Right ventricle myocardium superior (tissue), 1 donor: ENCODE measurements at regions not wholly inside any gene's neighbourhood (a gene's known extent, or its start where the extent isn't known, plus 50 kb on each side); places are given as distances from the start of the nearest gene placed in this dataset.

Experiments used
- ATAC-seq: fragments of 200-7000 bp; cut with Tn5 transposase; one replicate; pipeline ENCODE4 v1.9.1; 2020; ENCODE audit warnings: mild to moderate bottlenecking; ENCODE audit not compliant: poor library complexity
- DNase-seq: peaks from one replicate; pipeline ENCODE4 v3.0.0-alpha.2; 2020
- intact Hi-C: fragments of 100-400 bp; cut with DNase I; formaldehyde crosslinking; loops from one replicate; pipeline ENCODE4 v1.11.2; 2022
- donor health status: DM: no; HTN: yes; CAD: no; lungs with severe emphysema.

DNA sequence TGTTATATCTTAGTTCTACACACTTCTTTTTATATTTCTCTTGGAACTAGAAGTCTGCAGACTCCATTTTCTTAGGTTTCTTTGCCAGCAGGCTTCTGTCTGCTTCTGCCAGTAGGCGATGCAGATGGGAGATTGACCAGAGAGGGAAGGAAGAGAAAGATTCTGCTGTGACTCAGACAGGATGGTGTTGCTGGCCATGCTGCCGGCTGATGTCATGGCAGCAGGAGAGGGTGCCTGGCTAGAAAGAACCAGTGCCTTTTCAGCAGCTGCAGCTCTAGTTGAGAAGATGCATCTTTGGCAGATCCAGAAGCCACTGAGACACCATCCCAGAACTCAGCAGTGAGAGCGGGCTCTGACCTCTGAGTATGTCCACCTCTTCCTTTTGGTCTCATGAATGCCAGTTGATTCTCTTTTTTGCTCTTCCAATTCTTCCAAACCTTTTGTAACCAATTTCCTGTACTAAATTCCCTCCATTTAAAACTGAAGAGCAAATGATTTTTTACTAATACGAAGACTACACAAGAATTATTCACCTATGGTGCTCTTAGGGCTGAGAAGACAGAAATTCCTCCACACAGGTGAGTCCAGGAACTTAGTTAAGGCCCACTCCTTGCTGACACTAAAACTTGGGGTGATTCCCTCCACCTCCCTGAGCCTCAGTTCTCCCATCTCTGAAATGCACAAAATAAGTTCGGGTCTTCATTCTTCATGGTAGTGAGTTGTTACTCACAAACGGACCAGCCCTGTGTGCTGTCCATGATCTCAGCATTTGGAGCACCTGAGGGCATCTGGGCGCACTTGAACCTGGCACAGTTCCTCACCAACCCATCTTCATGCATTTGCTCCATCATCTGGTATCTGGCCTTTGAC is 200.7 kb downstream of the MYCN start:
- ATAC-seq (no peak), DNase-seq (no peak)
- intact Hi-C loops: no loop called here

GRCh38 chr2:16139663-16140615 is 199.6 kb downstream of the MYCN start:
- intact Hi-C loops: no loop called here
- DNase-seq: no peak
- no peak for ATAC-seq

DNA sequence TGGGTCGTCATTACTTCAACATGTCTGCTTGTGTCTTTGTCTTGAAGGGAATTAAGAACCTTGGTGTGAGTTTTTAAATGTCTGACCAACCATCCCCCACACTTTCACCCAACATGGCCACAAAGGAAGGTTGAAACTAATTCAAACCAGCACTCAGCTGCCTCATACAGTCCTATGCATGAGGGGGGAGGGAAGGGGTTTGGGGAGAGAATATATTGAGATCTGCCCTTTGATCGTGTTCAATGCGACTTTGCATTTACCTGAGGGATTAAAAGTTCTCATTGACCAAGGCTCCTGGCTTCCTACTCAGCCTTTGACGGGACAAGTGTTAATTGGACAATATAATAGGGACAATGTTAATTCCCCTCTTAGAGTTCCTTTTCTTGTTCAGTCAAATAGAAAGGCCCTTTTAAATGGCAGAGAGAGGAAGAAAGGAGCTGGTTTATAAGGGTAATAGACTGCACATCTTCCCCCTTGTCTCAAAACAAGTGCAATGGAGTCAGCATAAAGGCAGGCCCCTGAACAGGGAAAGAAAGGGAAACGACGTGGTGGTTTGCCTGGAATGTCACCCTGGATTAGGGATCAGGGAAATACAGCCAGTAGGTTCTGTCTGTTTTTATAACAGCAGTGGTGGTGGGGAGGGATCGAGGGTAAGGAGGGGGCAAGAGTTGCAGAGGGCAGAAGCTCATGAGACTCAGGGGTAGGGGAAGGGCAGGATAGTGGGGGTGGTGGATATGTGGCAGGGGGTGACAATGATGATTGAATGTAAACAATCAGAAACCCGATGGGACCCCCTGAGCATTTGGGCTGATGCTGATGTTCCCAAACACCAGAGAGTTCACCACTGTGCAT is 198.7 kb downstream of the MYCN start:
- DNase-seq (no peak), ATAC-seq (no peak)
- intact Hi-C loops: no loop called here

DNA sequence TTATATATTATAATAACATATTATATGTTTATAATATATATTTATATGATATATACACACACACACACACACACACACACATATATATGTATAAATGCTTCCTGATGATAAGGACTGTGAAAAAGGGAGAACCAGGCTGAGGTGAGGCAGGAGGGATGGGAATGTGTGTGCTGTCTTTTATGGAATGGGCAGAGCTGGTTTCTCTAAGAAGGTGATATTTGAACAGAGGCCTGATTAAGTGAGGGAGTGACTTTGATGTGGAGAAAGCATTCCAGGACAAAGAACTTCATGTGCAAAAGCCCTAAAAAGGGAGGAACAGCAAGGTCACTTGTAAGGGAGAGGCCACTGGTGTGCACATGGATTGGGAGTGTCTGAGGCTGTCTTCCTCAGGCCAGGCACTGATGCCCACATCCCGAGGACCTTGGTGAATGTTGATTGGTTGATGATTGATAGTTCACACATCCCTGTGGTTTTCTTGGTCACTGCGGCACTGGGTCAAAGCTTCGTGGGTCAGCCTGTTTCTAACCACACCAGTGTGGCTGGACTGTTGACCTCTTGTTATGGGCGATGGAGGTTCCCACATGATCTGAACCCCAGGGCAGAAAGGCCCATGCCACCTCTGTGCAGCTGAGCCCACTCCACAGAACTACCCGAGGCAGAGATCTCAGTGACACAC is 196.9 kb downstream of the MYCN start:
- no peak for DNase-seq
- intact Hi-C loops: no loop called here
- no peak for ATAC-seq

GRCh38 chr2:16136461-16137035 is 196.2 kb downstream of the MYCN start:
- intact Hi-C loops: no loop called here
- DNase-seq (no peak), ATAC-seq (no peak)

DNA sequence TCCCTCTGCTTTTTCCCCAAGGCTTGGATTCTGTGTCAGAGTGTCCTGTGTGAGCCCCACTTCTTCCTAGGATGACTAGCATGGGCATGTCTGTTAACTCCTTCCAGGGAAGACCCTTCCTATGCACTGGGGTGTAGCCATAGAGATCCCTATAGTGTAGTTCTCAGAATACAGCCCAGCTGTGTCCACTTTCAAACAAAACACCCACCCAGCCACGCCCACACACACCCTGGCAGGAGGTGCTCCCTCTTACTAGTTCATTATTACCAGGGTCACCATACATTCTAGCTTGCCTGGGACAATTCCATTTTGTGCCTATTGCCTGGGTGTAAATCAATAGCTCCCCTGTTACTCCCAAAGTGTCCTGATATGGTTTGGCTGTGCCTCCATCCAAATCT is 195.6 kb downstream of the MYCN start:
- DNase-seq (no peak), ATAC-seq (no peak)
- intact Hi-C loops: no loop called here

- DNase-seq: no peak
- intact Hi-C loops: no loop called here
- no peak for ATAC-seq
These were observed 195.0 kb downstream of the MYCN start for GRCh38 chr2:16135196-16135912.

DNA sequence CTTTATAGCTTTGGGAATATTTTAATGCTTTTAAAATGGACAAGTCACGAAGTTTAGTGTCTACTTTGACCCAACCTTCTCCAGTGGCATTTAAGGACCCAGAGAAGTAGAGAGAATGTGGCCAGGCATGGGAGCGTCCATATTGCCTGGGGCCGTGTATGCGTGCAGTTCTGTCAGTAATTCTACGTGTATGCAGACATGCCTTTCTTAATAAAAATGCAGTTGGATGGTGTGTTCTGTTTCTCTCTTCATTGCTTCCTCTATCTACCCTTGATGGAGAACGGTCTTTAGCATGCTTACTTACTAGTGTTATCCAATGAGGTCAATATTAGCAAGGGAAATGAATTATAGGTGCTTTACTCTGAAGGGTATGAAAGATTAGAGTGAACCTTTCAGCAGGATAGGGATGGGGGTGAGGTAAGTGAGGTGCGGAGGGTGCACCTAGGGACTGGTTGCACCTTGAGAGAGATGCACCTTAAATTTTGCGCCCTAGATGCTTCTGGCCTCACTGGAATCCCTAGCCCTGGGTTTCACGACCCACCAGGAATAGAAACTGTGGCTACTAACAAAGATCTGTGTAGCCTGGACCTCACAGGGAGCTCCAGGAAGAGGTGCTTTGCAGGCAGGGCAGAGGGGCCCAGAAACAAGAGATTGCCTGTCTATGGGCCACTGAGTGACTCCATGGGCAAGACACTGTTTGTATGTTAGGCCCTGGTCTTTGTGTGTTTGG is 194.3 kb downstream of the MYCN start:
- intact Hi-C loops: no loop called here
- ATAC-seq (no peak), DNase-seq (no peak)

- intact Hi-C loops: no loop called here
- DNase-seq (no peak), ATAC-seq (no peak)
These were observed 190.6 kb downstream of the MYCN start for GRCh38 chr2:16130906-16131400.

DNA sequence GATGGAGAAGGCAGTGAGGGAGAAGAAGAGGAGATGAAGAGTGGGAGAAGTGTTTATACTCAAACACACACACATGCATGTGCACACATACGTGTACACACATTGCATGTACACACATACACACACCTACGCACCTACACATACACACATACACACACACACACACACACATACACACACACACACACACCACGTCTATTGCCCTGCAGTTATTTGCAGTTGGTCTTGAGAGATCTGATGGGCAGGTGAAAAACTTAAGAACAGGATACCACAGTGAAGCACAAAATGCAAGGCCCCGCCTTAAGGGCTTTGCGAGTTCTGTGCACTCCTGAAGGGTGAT is 190.2 kb downstream of the MYCN start:
- ATAC-seq (no peak), DNase-seq (no peak)
- intact Hi-C loops: no loop called here

- DNase-seq (no peak), ATAC-seq (no peak)
- intact Hi-C loops: no loop called here
These were observed 189.6 kb downstream of the MYCN start for GRCh38 chr2:16129716-16130540.

DNA sequence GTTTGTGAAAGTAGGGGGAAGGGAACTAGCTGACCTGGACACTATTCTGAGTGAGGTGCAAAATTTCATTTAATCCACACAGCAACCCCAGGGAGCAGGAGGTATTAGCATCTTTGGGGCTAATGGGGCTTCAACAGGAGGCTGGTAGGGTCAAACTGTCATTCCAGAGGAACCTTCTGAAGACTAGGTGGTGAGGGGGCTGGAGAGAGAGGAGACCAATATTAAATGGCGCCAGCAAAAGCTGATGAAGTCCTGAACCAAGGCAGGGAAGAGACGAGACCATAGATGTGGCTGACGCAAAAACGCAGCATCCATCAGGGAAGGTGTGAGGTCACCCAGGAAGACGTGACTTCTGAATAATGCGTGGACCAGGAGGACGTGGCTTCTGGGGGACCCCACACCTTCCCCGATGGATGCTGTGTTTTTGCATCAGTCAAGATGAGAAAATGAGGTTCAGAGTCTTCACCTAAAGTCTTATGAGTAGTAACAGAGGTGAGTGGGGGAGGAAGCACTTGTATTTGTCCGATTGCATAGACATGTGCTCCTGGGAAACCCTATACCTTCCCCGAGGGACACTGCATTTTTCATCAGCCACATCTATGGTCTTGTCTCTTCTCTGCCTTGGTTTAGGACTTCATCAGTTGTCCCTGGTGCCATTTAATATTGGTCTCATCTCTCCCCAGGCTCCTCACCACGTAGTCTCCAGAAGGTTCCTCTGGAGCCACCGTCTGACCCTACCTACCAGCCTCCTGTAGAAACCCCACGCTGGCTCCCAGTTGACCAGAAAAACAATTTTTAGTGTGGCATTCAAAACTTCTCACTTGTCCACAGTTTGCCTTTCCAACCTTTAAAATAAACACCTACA is 188.6 kb downstream of the MYCN start:
- no peak for ATAC-seq

GRCh38 chr2:16127958-16128357 is 187.6 kb downstream of the MYCN start:
- intact Hi-C loops: no loop called here
- DNase-seq: no peak
- no peak for ATAC-seq

More for the DNA sequence above, 188.6 kb downstream of the MYCN start:
- intact Hi-C loops: no loop called here
- no peak for DNase-seq

GRCh38 chr2:16127276-16127940 is 187.1 kb downstream of the MYCN start:
- no peak for ATAC-seq
- DNase-seq: no peak
- intact Hi-C loops: no loop called here
